H1 (cell line): ENCODE measurements at regions not wholly inside any gene's neighbourhood (a gene's known extent, or its start where the extent isn't known, plus 50 kb on each side); places are given as distances from the start of the nearest gene placed in this dataset.

Experiments
- CTCF ChIA-PET: fragments of 300-600 bp; sonication (Branson Sonifier 250); formaldehyde crosslinking; loops from one replicate; lab custom pipeline; 2021; ENCODE audit not compliant: partially characterized antibody; lab: Charles Lee
- POLR2A ChIA-PET: fragments of 300-600 bp; sonication (Branson Sonifier 250); formaldehyde crosslinking; loops from one replicate; lab custom pipeline; 2021; ENCODE audit warnings: inconsistent platforms; ENCODE audit not compliant: partially characterized antibody; lab: Charles Lee
- DNase-seq, 2 experiments: peaks; one replicate each; pipeline versions ENCODE4 v3.0.0 to v3.0.0-alpha.2; 2010 to 2022; ENCODE audit warnings: low spot score in 2 of 2, low read depth in 1 of 2, mixed read lengths in 1 of 2
- FAIRE-seq: peaks from 2 replicates; lab custom pipeline; 2011; peaks lifted over from hg19 to GRCh38; lab: Jason Lieb, UNC
- H2AFZ ChIP-seq: 2 replicates; pipeline ENCODE4 v1.8.1; 2012; ENCODE audit warnings: low read length, inconsistent platforms
- H2AK5ac ChIP-seq: 2 replicates; pipeline ENCODE4 v1.6.1; 2013; ENCODE audit warnings: low read depth, low read length
- H2BK120ac ChIP-seq: replicated peaks from 2 replicates; pipeline ENCODE3; 2013; ENCODE audit warnings: low read depth, low read length, inconsistent platforms
- H2BK12ac ChIP-seq: 2 replicates; pipeline ENCODE4 v1.6.1; 2013; ENCODE audit warnings: low read depth, low read length
- H2BK15ac ChIP-seq: 2 replicates; pipeline ENCODE4 v1.6.1; 2013; ENCODE audit warnings: low read length
- H2BK20ac ChIP-seq: 2 replicates; pipeline ENCODE4 v1.6.1; 2013; ENCODE audit warnings: low read length
- H2BK5ac ChIP-seq: 2 replicates; pipeline ENCODE4 v1.6.1; 2013; ENCODE audit warnings: low read depth, low read length
- H3K14ac ChIP-seq: 2 replicates; pipeline ENCODE4 v1.6.1; 2013; ENCODE audit warnings: inconsistent platforms; ENCODE audit not compliant: insufficient read length
- H3K18ac ChIP-seq: 2 replicates; pipeline ENCODE4 v1.6.1; 2013; ENCODE audit warnings: low read length; ENCODE audit errors: extremely low read depth
- H3K23ac ChIP-seq: 2 replicates; pipeline ENCODE4 v1.6.1; 2013; ENCODE audit warnings: inconsistent platforms; ENCODE audit not compliant: insufficient read length
- H3K23me2 ChIP-seq: 2 replicates; pipeline ENCODE4 v1.6.1; 2013; ENCODE audit warnings: low read depth, low read length
- H3K27ac ChIP-seq: 2 replicates; pipeline ENCODE4 v1.6.1; 2011; ENCODE audit warnings: low read depth, low read length, inconsistent platforms
- H3K27me3 ChIP-seq, 4 experiments: replicated peaks in 1 of 4; 1 replicate in 1 of 4; 2 replicates in 3 of 4; pipeline versions ENCODE4 v1.6.1 to v1.8.1; 2011 to 2013; ENCODE audit warnings: low read length in 3 of 4, mild to moderate bottlenecking in 3 of 4, inconsistent platforms in 2 of 4, mixed read lengths in 2 of 4, moderate library complexity in 1 of 4; ENCODE audit not compliant: control insufficient read depth in 3 of 4, insufficient read depth in 3 of 4; ENCODE audit errors: extremely low read depth in 1 of 4
- H3K36me3 ChIP-seq, 4 experiments: 2 replicates each; pipeline versions ENCODE4 v1.6.1 to v1.8.1; 2011 to 2013; ENCODE audit warnings: mild to moderate bottlenecking in 4 of 4, low read length in 3 of 4, moderate library complexity in 2 of 4, control low read depth in 1 of 4, inconsistent platforms in 1 of 4; ENCODE audit not compliant: insufficient read depth in 4 of 4, control insufficient read depth in 2 of 4
- H3K4ac ChIP-seq: replicated peaks from 2 replicates; pipeline ENCODE3; 2013; ENCODE audit warnings: low read length, low read depth, mixed read lengths, inconsistent platforms; ENCODE audit not compliant: insufficient read length
- H3K4me1 ChIP-seq, 4 experiments: replicated peaks in 1 of 4; 1 replicate in 1 of 4; 2 replicates in 3 of 4; pipeline versions ENCODE4 v1.6.1 to v1.8.1; 2011 to 2013; ENCODE audit warnings: low read length in 3 of 4, inconsistent platforms in 2 of 4, mixed read lengths in 1 of 4; ENCODE audit not compliant: insufficient read depth in 4 of 4, control insufficient read depth in 3 of 4
- H3K4me2 ChIP-seq, 2 experiments: 2 replicates each; pipeline versions ENCODE4 v1.6.1 to v1.8.1; 2011 to 2013; ENCODE audit warnings: low read depth in 2 of 2, low read length in 2 of 2, control low read depth in 1 of 2, inconsistent platforms in 1 of 2, mild to moderate bottlenecking in 1 of 2; ENCODE audit not compliant: insufficient read depth in 1 of 2
- H3K4me3 ChIP-seq, 4 experiments: fragments of 200-600, 300-600 bp in 1 of 4; sonication (generic), shearing (Covaris generic), sonication (Bioruptor Twin) in 1 of 4; 2 replicates each; pipeline versions ENCODE4 v1.5.1 to v1.8.1; 2011 to 2016; ENCODE audit warnings: low read length in 4 of 4, low read depth in 3 of 4, control low read depth in 2 of 4, inconsistent platforms in 2 of 4, mild to moderate bottlenecking in 2 of 4, mixed read lengths in 1 of 4, moderate library complexity in 1 of 4; ENCODE audit not compliant: insufficient read depth in 2 of 4; ENCODE audit errors: extremely low read depth in 1 of 4
- H3K56ac ChIP-seq: replicated peaks from 2 replicates; pipeline ENCODE3; 2013; ENCODE audit warnings: low read depth, mild to moderate bottlenecking, mixed read lengths, low read length, inconsistent platforms; ENCODE audit not compliant: insufficient read length
- H3K79me1 ChIP-seq: 2 replicates; pipeline ENCODE4 v1.6.1; 2013; ENCODE audit warnings: low read depth, low read length, control low read depth
- H3K79me2 ChIP-seq, 2 experiments: 2 replicates each; pipeline versions ENCODE4 v1.6.1 to v1.8.1; 2012 to 2013; ENCODE audit warnings: low read length in 2 of 2, mild to moderate bottlenecking in 2 of 2, inconsistent platforms in 1 of 2; ENCODE audit not compliant: insufficient read depth in 2 of 2, control insufficient read depth in 1 of 2
- H3K9ac ChIP-seq, 4 experiments: replicated peaks in 1 of 4; 1 replicate in 1 of 4; 2 replicates in 3 of 4; pipeline versions ENCODE4 v1.6.1 to v1.8.1; 2011 to 2013; ENCODE audit warnings: low read depth in 3 of 4, low read length in 3 of 4, control low read depth in 2 of 4, mild to moderate bottlenecking in 2 of 4, moderate library complexity in 2 of 4, inconsistent platforms in 1 of 4; ENCODE audit errors: extremely low read depth in 1 of 4
- H3K9me3 ChIP-seq, 2 experiments: 2 replicates each; pipeline versions ENCODE4 v1.6.1 to v1.8.1; 2012 to 2013; ENCODE audit warnings: mild to moderate bottlenecking in 2 of 2, moderate library complexity in 2 of 2, control low read depth in 1 of 2, inconsistent platforms in 1 of 2, low read depth in 1 of 2, low read length in 1 of 2, mixed read lengths in 1 of 2; ENCODE audit not compliant: insufficient read depth in 2 of 2
- H4K20me1 ChIP-seq, 2 experiments: replicated peaks in 1 of 2; 2 replicates each; pipeline versions ENCODE3 to v1.8.1; 2011 to 2013; ENCODE audit warnings: inconsistent platforms in 2 of 2, low read length in 2 of 2, mild to moderate bottlenecking in 1 of 2; ENCODE audit not compliant: insufficient read depth in 2 of 2, control insufficient read depth in 1 of 2
- H4K5ac ChIP-seq: 2 replicates; pipeline ENCODE4 v1.6.1; 2013; ENCODE audit warnings: low read length, low read depth, mixed read lengths, inconsistent platforms; ENCODE audit not compliant: insufficient read length
- H4K8ac ChIP-seq: 2 replicates; pipeline ENCODE4 v1.8.0; 2013; ENCODE audit warnings: mild to moderate bottlenecking, moderate library complexity, low read length, inconsistent platforms; ENCODE audit not compliant: insufficient read depth; ENCODE audit errors: extremely low read depth
- H4K91ac ChIP-seq: replicated peaks from 2 replicates; pipeline ENCODE3; 2013; ENCODE audit warnings: low read length, mixed read lengths, inconsistent platforms; ENCODE audit not compliant: insufficient read length
- ASH2L ChIP-seq: fragments of 200-600, 300-600 bp; sonication (generic); IDR thresholded peaks from one replicate; pipeline ENCODE4 v1.7.1; 2017; ENCODE audit warnings: low read length
- CBX8 ChIP-seq: fragments of 300-800, 300-1000 bp; sonication (generic); IDR thresholded peaks from 2 replicates; pipeline ENCODE4 v1.7.1; 2016; ENCODE audit warnings: low read depth, low read length, borderline replicate concordance
- KDM4A ChIP-seq: IDR thresholded peaks from one replicate; pipeline ENCODE4 v1.7.1; 2012; ENCODE audit warnings: low read depth, mild to moderate bottlenecking, moderate library complexity, low read length, inconsistent platforms; ENCODE audit not compliant: severe bottlenecking
- TEAD4 ChIP-seq: IDR thresholded peaks from 2 replicates; pipeline ENCODE4 v1.6.1; 2012; ENCODE audit warnings: low read depth, low read length, inconsistent platforms, mixed read lengths
- YY1 ChIP-seq: IDR thresholded peaks from 2 replicates; pipeline ENCODE4 v1.6.1; 2011; ENCODE audit warnings: low read depth, mild to moderate bottlenecking, low read length
- TF ChIP-seq, protein P1 (sequence below): IDR thresholded peaks from 2 replicates; pipeline ENCODE4 v1.6.1; 2012; ENCODE audit warnings: inconsistent platforms

DNA sequence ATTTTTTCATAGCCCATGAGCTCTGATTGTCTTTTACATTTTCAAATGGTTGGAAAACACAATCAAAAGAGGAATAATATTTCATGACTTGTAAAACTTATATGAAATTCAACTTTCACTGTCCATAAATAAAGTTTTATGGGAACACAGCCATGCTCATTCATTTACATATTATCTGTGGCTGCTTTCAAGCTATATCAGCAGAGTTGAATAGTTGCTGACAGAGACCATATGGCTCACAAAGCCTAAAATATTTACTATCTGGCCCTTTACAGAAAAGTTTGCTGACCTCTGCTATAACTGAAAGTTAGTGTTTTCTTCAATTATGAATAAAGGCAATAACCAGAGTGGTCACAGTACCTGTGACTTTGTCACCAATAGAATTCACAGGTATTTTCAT lies 128.2 kb upstream of the GNAO1 start:
- H4K20me1 ChIP-seq = no peaks in the 10 kb centered on the region

More for the DNA sequence above, 128.2 kb upstream of the GNAO1 start:
- no peak overlapping the region for H4K91ac ChIP-seq
- H3K27me3 ChIP-seq = no peaks in the 10 kb centered on the region
- no peaks in the 10 kb centered on the region for H3K79me2 ChIP-seq
- H3K4me1 ChIP-seq = no peaks in the 10 kb centered on the region
- no peak overlapping the region for H2AK5ac ChIP-seq
- POLR2A ChIA-PET = no interaction called here
- H2BK20ac ChIP-seq = no peak overlapping the region
- H2BK120ac ChIP-seq = no peak overlapping the region
- H3K27ac ChIP-seq = no peak overlapping the region
- no peak overlapping the region for H3K9ac ChIP-seq
- H3K4ac ChIP-seq = no peak overlapping the region
- H3K9me3 ChIP-seq = no peaks in the 10 kb centered on the region
- H2BK5ac ChIP-seq = no peak overlapping the region
- no peak overlapping the region for H2AFZ ChIP-seq
- H3K4me2 ChIP-seq = no peak overlapping the region
- no peak overlapping the region for H3K18ac ChIP-seq
- FAIRE-seq (no peak), DNase-seq (no peak)
- CTCF ChIA-PET = interaction anchor here (0.9 to 1.5 kb wide), 2 partner anchors 11 to 81 kb away, joined by 3 read pairs; no protein-coding TSS in a partner anchor
- H4K5ac ChIP-seq = no peak overlapping the region
- H3K36me3 ChIP-seq = no peaks in the 10 kb centered on the region
- H4K8ac ChIP-seq = no peak overlapping the region
- no peak for TF ChIP-seq TEAD4
- TF ChIP-seq YY1 = no peak
- no peak for TF ChIP-seq CBX8
- no peak for TF ChIP-seq KDM4A
- TF ChIP-seq ASH2L = no peak
- TF ChIP-seq, protein P1, sequence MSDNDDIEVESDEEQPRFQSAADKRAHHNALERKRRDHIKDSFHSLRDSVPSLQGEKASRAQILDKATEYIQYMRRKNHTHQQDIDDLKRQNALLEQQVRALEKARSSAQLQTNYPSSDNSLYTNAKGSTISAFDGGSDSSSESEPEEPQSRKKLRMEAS = no peak
- H2BK12ac ChIP-seq = no peak overlapping the region
- H3K23me2 ChIP-seq = no peaks in the 10 kb centered on the region
- no peak overlapping the region for H2BK15ac ChIP-seq
- H3K4me3 ChIP-seq = no peak overlapping the region
- H3K79me1 ChIP-seq = no peaks in the 10 kb centered on the region
- no peak overlapping the region for H3K14ac ChIP-seq
- H3K56ac ChIP-seq = no peak overlapping the region
- no peak overlapping the region for H3K23ac ChIP-seq
